ENCODE measurements at regions not wholly inside any gene's neighbourhood (a gene's known extent, or its start where the extent isn't known, plus 50 kb on each side); places are given as distances from the start of the nearest gene placed in this dataset.

- no peak for TF ChIP-seq CTCF (IDR thresholded peaks at IDR 0.05; ENCODE audit: borderline replicate concordance, extremely low read depth, insufficient read depth)
- Histone ChIP-seq H3K27me3 (ENCODE audit: control insufficient read depth, insufficient read depth, low read length) (no peaks in the 10 kb centered on the region), H3K9ac (ENCODE audit: low read length in 3 of 3) (no peak overlapping the region), H3K9me3 (ENCODE audit: control insufficient read depth in 2 of 3, insufficient read depth in 1 of 3, low read length in 3 of 3) (no peaks in the 10 kb centered on the region), H3K27ac (ENCODE audit: low read depth in 2 of 2, low read length in 2 of 2) (no peak overlapping the region), H3K36me3 (ENCODE audit: control insufficient read depth in 2 of 3, insufficient read depth in 3 of 3, low read length in 3 of 3) (no peaks in the 10 kb centered on the region), H3K4me3 (ENCODE audit: low read length in 3 of 3) (no peak overlapping the region), H3K4me1 (ENCODE audit: control insufficient read depth in 2 of 3, insufficient read depth in 2 of 3, low read depth in 1 of 3, low read length in 3 of 3) (no peaks in the 10 kb centered on the region)
- intact Hi-C loops (cut with DNase I): no loop called here
- no peak for FAIRE-seq
- peak in 1 of 5 donors; percentile 7 for DNase-seq
Measured at GRCh38 chr11:15539645-15540044, 424.9 kb downstream of the INSC start.

- Histone ChIP-seq H3K36me3 (ENCODE audit: control insufficient read depth in 2 of 3, insufficient read depth in 3 of 3, low read length in 3 of 3) (no peaks in the 10 kb centered on the region), H3K9me3 (ENCODE audit: control insufficient read depth in 2 of 3, insufficient read depth in 1 of 3, low read length in 3 of 3) (no peaks in the 10 kb centered on the region), H3K4me3 (ENCODE audit: low read length in 3 of 3) (no peak overlapping the region), H3K27me3 (ENCODE audit: control insufficient read depth, insufficient read depth, low read length) (no peaks in the 10 kb centered on the region), H3K4me1 (ENCODE audit: control insufficient read depth in 2 of 3, insufficient read depth in 2 of 3, low read depth in 1 of 3, low read length in 3 of 3) (no peaks in the 10 kb centered on the region), H3K27ac (ENCODE audit: low read depth in 2 of 2, low read length in 2 of 2) (no peak overlapping the region), H3K9ac (ENCODE audit: low read length in 3 of 3) (no peak overlapping the region)
- FAIRE-seq (no peak), DNase-seq (no peak)
- intact Hi-C loops (cut with DNase I): no loop called here
- no peak for TF ChIP-seq CTCF (IDR thresholded peaks at IDR 0.05; ENCODE audit: borderline replicate concordance, extremely low read depth, insufficient read depth)
Measured at GRCh38 chr11:15541079-15541478, 426.4 kb downstream of the INSC start.

- intact Hi-C loops (cut with DNase I): no loop called here
- FAIRE-seq: no peak
- TF ChIP-seq CTCF (IDR thresholded peaks at IDR 0.05; ENCODE audit: borderline replicate concordance, extremely low read depth, insufficient read depth): no peak
- H3K9me3 ChIP-seq (ENCODE audit: control insufficient read depth in 2 of 3, insufficient read depth in 1 of 3, low read length in 3 of 3): no peaks in the 10 kb centered on the region
- H3K27ac ChIP-seq (ENCODE audit: low read depth in 2 of 2, low read length in 2 of 2): no peak overlapping the region
- no peaks in the 10 kb centered on the region for H3K36me3 ChIP-seq (ENCODE audit: control insufficient read depth in 2 of 3, insufficient read depth in 3 of 3, low read length in 3 of 3)
- DNase-seq: no peak
- H3K4me1 ChIP-seq (ENCODE audit: control insufficient read depth in 2 of 3, insufficient read depth in 2 of 3, low read depth in 1 of 3, low read length in 3 of 3): no peaks in the 10 kb centered on the region
- H3K4me3 ChIP-seq (ENCODE audit: low read length in 3 of 3): no peak overlapping the region
- no peak overlapping the region for H3K9ac ChIP-seq (ENCODE audit: low read length in 3 of 3)
- H3K27me3 ChIP-seq (ENCODE audit: control insufficient read depth, insufficient read depth, low read length): no peaks in the 10 kb centered on the region
Measured at GRCh38 chr11:15544353-15544752, 429.6 kb downstream of the INSC start.

- Histone ChIP-seq H3K4me1 (ENCODE audit: control insufficient read depth in 2 of 3, insufficient read depth in 2 of 3, low read depth in 1 of 3, low read length in 3 of 3) (no peaks in the 10 kb centered on the region), H3K27ac (ENCODE audit: low read depth in 2 of 2, low read length in 2 of 2) (no peak overlapping the region), H3K9me3 (ENCODE audit: control insufficient read depth in 2 of 3, insufficient read depth in 1 of 3, low read length in 3 of 3) (no peaks in the 10 kb centered on the region), H3K4me3 (ENCODE audit: low read length in 3 of 3) (no peak overlapping the region), H3K36me3 (ENCODE audit: control insufficient read depth in 2 of 3, insufficient read depth in 3 of 3, low read length in 3 of 3) (no peaks in the 10 kb centered on the region), H3K27me3 (ENCODE audit: control insufficient read depth, insufficient read depth, low read length) (no peaks in the 10 kb centered on the region), H3K9ac (ENCODE audit: low read length in 3 of 3) (no peak overlapping the region)
- DNase-seq: no peak
- intact Hi-C loops (cut with DNase I): no loop called here
- no peak for FAIRE-seq
- TF ChIP-seq CTCF (IDR thresholded peaks at IDR 0.05; ENCODE audit: borderline replicate concordance, extremely low read depth, insufficient read depth): no peak
Measured at GRCh38 chr11:15547685-15548084, 433.0 kb downstream of the INSC start.
